Glomerular visceral epithelial cell (primary cell): ENCODE measurements at regions not wholly inside any gene's neighbourhood (a gene's known extent, or its start where the extent isn't known, plus 50 kb on each side); places are given as distances from the start of the nearest gene placed in this dataset.
A peak's percentile ranks its signal among the peaks of the same experiment; 100 is the strongest.
"Not testable (repeated sequence)": the region's sequence is repeated elsewhere in the genome, so short reads cannot be mapped to it uniquely, and the experiment has no call there.

Source experiments
- DNase-seq: peaks from one replicate; pipeline ENCODE4 v3.0.0-alpha.2; 2016; ENCODE audit errors: extremely low spot score

DNA sequence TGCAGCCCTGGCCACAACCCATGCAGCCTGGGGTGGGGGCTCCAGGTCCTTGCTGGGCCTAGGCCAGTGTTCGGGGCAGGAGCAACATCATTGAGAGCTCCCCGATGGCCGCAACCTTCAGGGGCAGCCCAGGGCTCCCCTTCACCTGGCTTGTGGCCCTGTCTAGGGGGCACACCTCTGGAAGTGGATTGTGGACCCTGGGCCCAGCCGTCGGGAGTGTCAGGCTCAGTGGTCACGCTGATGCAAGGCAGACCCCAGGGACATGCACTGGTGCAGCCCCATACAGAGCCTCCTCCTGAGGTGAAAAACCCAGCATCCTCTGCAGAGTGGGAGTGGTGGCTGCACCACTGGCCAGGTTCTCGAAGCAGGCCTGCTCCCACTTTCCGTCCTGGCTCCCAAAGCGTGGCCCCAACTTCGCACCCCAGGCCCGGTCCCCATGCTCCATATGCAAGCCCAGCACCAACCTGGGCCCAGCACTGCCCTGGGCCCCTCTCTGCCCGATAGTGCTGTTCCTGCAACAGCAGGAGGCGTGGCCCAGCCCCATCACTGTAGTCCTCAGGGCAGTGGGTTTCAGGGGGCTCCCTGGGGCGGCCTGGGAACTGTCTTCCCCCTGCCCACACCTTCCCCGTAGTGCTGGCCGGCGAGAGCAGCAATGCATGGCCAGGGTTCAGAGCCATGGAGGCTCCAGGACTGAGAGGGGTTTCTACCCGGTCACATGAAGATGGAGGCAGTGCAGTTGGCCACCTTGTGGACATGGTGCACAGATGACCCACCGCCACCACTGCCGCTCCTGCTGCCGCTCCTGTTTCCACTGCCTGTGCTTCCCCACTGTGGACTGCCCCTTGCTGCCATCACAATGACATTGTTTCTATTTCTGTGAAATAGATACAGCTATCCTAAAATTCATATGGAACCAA is 303.9 kb upstream of the NRG3 start:
- no peak for DNase-seq

- no peak for DNase-seq
These were observed 300.0 kb upstream of the NRG3 start for GRCh38 chr10:81575036-81575435.

GRCh38 chr10:81576336-81576735 is 298.7 kb upstream of the NRG3 start:
- DNase-seq = no peak

- DNase-seq = no peak
These were observed 280.0 kb upstream of the NRG3 start for GRCh38 chr10:81594991-81595390.

DNA sequence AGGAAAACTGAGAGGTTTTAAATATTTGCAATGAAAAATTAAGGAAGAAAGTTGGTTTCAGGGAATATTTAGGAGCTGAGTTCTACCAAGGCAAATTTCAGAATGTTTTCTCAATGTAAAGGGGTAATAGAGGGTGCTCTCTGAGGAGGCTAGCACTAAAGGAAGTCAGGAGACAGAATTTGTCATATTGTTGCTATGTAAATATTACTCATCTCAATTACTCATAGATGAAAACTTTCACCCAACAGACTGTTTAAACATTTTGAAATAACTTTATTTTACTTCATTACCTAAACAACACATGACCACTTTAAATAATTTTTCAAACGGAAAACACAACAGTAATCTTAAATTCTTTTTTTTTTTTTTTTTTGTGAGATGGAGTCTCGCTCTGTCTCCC is 274.8 kb upstream of the NRG3 start:
- DNase-seq = no peak

GRCh38 chr10:81603106-81603620 is 271.8 kb upstream of the NRG3 start:
- no peak for DNase-seq

GRCh38 chr10:81644485-81644884 is 230.5 kb upstream of the NRG3 start:
- not testable (repeated sequence) for DNase-seq

- DNase-seq = no peak
These were observed 219.0 kb upstream of the NRG3 start for GRCh38 chr10:81655986-81656385.

- DNase-seq = no peak
These were observed 212.2 kb upstream of the NRG3 start for GRCh38 chr10:81662837-81663236.

DNA sequence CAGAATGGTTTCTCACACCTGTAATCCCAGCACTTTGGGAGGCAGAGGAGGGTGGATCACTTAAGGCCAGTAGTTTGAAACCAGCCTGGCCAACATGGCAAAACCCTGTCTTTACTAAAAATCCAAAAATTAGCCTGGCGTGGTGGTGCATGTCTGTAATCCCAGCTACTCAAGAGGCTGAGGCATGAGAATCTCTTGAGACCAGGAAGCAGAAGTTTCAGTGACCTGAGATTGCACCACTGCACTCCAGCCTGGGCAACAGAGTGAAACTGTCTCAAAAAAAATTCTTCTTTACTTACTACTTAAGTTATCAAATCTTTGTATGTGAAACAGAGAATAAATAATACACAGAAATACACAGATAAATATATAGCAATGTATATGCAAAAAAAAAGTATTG is 210.2 kb upstream of the NRG3 start:
- not testable (repeated sequence) for DNase-seq

DNA sequence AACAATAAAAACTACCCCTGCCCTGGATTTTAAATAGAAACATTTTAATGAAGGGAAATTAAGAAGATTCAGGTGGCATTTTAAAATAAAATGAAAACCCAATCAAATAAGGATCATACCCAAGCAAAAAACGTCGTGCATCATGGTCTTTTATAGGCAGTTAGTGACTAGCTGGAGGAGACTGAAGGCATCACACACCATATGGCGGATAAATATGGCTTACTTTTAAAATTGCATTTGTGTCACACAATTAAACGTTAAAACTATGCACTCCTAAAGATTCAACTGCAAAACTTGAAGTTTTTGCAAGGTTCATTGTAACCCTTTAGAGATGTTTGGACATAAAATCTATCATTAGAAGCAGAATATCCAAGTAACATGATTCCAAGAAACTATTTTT is 200.1 kb upstream of the NRG3 start:
- DNase-seq = no peak

GRCh38 chr10:81679291-81679690 is 195.7 kb upstream of the NRG3 start:
- no peak for DNase-seq

DNA sequence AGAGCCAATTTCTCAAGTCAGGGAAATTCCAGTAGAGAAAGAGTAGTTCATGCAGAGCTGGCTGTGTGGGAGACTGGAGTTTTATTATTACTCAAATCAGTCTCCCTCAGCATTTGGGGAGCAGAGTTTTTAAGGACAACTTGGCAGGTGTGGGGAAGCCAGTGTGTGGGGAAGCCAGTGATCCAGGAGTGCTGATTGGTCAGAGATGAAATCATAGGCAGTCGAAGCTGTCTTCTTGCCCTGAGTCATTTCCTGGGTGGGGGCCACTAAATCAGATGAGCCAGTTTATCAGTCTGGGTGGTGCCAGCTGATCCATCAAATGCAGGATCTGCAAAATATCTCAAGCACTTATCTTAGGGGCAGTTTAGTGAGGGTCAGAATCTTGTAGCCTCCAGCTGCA is 194.6 kb upstream of the NRG3 start:
- no peak for DNase-seq

DNA sequence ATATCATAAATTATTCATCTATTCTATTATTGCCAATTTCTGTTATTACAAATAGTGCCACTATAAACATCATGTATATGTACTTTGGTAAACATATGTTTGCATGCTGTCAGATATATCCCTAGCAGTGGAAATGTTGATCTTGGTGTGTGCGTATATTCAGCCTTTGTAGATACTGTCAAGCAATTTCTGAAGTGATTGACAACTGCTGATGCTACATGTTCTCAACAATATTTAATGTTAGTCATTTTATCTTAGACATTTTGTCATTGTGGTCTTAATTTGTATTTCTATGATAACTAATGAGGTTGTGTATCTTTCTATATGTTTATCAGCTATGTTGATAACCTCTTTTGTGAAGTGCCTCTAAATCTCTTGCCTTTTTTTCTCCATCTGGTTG is 186.5 kb upstream of the NRG3 start:
- DNase-seq = no peak

DNA sequence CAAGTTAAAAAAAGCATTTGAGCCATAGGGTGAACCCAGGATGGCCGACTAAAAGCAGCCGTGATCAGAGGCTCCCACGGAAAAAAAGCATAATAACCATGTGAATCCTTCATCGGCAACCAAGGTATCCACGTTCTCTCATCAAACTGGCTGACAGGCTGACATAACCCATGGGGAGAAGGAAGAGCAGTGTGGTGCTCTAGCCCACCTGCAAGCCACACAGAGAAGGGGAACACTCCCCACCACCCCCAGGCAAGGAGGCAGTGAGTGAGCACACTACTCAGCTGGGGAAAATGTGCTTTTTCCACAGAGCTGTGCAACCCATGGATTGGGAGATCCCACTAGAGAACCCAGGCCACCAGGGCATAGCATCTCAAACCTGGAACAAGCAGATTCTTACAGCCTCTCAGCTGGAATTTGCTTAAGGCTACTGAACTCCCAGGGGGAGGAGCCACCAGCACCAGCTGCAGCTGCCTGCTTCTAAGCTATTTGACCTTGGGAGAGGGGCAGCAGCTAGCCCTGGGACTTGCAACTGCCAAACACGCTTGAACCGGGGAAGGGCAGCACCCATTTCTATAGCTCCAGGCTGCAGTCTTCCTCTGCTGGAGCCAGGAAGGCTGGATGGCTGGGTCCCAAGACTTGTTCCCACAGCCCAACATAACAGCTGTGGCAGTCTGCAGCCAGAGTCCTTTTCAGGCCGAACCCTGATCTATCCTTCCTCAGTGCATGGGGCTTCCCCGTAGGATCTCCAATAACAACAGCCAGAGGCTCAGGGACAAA is 178.2 kb upstream of the NRG3 start:
- DNase-seq = no peak

DNA sequence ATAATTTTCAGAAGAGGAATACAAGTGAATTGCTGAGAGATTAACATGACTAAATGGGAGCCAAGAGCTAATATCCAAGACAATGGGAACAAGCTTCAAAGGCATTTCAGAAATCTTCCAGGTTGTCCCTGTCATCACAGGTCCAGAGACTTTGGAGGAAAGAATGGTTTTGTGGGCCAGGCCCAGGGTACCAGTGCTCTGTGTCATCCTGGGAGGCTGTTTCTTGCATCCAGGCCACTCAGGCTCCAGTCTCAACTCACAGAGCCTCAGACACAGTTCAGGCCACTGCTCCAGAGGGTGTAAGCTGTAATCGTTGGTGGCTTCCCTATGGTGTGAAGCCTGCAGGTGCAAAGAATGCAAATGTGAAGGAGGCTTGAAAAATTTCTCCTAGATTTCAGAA is 170.4 kb upstream of the NRG3 start:
- no peak for DNase-seq

DNA sequence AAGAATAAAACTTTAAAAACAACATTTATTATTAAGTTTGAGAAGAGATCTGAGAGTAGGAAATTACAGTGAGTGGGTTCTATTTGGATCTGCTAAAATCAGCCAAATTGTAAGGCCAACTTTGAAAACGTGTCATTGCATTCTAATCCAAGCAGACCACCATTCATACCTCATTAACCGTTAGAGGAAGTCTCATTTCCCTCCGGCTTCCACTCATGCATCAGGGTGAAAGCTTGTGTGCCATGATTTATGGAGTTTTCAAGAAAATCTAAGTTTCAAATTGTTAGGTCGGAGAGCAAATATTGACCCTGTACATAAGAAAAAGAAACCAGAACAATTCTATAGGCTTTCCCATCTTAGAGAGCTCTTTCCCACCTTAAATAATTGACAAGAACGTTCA is 166.6 kb upstream of the NRG3 start:
- DNase-seq = no peak

DNA sequence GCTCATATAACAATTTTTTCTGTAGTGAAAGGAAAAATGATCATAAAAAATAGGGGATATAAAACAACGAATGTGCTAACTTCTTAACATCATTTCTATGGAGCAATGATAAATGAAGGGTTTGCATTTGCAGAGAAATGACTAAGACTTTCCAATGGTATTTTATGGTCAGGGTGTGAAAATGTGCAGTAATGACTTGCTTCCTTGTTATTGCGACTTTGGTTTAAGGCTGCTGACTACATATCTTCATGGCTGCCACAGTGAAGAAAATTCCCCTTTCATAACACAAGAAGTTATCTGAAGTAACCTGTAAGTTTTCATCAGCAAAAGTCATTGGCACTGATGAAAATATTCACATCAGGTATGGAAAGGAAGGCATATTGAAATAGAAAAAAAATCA is 166.1 kb upstream of the NRG3 start:
- no peak for DNase-seq

GRCh38 chr10:81722399-81722798 is 152.6 kb upstream of the NRG3 start:
- no peak for DNase-seq

DNA sequence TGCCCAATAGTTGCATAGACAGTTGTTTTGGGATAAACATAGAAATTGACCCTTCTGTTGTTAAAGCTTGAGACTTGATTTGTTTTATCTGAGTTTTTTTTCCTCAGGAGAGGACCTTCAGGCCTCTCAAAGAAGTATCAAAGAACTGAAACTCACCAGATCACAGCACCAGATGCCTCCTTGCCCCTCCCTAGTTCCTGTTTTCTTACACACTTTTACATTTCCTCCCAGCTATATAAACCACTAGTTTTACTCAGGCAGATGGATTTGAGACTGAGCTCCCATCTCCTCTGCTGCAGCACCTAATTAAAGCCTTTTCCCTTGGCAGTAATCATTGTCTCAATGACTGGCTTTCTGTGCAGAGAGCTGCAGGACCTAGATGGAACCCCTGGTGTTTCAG is 150.6 kb upstream of the NRG3 start:
- no peak for DNase-seq

- no peak for DNase-seq
These were observed 149.1 kb upstream of the NRG3 start for GRCh38 chr10:81725851-81726250.

DNA sequence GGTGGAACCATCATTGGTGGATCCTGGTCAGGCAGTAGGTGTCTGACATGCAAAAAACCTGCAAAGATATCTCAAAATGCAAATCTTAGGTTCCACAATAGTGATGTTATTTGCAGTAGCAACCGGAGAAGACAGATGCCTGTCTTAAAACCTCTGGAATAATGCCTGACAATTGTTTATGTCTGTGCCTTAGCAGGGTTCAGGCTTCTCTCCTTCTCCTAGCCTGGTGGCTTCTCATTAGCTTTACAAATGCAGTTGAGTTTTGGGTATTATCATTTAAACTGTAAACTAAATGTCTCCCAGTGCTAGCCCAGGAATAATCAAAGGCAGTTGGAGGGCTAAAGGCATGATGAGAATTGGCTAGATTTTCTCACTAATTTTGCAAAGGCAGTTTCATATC is 146.3 kb upstream of the NRG3 start:
- DNase-seq = no peak

GRCh38 chr10:81730891-81731290 is 144.1 kb upstream of the NRG3 start:
- peak; percentile 42 for DNase-seq
